Psoas muscle (tissue), 7 donors: ENCODE measurements at regions not wholly inside any gene's neighbourhood (a gene's known extent, or its start where the extent isn't known, plus 50 kb on each side); places are given as distances from the start of the nearest gene placed in this dataset.

ENCODE experiments used
- ATAC-seq, 4 donors: fragments of 200-7000 bp; cut with Tn5 transposase; one replicate each; pipeline ENCODE4 v1.9.1; 2020; ENCODE audit warnings: moderate library complexity in 3 of 4, mild to moderate bottlenecking in 2 of 4
- DNase-seq, 2 donors: peaks; one replicate each; pipeline ENCODE4 v3.0.0-alpha.2; 2020
- H3K27ac ChIP-seq: fragments of 200-600 bp; one replicate; pipeline ENCODE4 v1.8.0; 2022
- H3K27me3 ChIP-seq, 3 donors: fragments of 200-600 bp in 1 of 3; one replicate each; pipeline versions ENCODE4 v1.6.1 to v1.8.0; 2013 to 2022; ENCODE audit warnings: low read length in 2 of 3, mild to moderate bottlenecking in 2 of 3, moderate library complexity in 1 of 3; ENCODE audit not compliant: insufficient read depth in 3 of 3
- H3K36me3 ChIP-seq, 2 donors: fragments of 200-600 bp in 1 of 2; one replicate each; pipeline versions ENCODE4 v1.6.1 to v1.8.0; 2013 to 2022; ENCODE audit warnings: low read depth in 1 of 2, mild to moderate bottlenecking in 1 of 2, moderate library complexity in 1 of 2; ENCODE audit not compliant: insufficient read depth in 1 of 2
- H3K4me1 ChIP-seq: fragments of 200-600 bp; one replicate; pipeline ENCODE4 v1.8.0; 2022
- H3K4me3 ChIP-seq: fragments of 200-600 bp; one replicate; pipeline ENCODE4 v1.8.0; 2022; ENCODE audit warnings: mild to moderate bottlenecking
- H3K9me3 ChIP-seq: fragments of 200-600 bp; one replicate; pipeline ENCODE4 v1.8.0; 2022
- WGBS, 3 donors: extraction: QIAGEN DNeasy Blood & Tissue Kit; methylation state at CpG; one replicate each; pipeline versions ENCODE4 v1.1.6 to v1.1.7; 2013; 5-methylcytosine and 5-hydroxymethylcytosine counted together
- intact Hi-C, 2 donors: fragments of 100-400 bp; cut with DNase I; formaldehyde crosslinking; loops; one replicate each; pipeline versions ENCODE4 v1.11.0 to v1.14.2; 2022
- TF ChIP-seq, protein P1 (sequence below): fragments of 200-600 bp; IDR thresholded peaks from one replicate; pipeline ENCODE4 v1.8.0; 2022; ENCODE audit warnings: antibody characterized with exemption
- donor health status: healthy with polysubstance abuse.
- donor health status: DM: no; HTN: no; CAD: no; lungs with moderate emphysema.
- donor health status: Bipolar disorder and iron deficiency.
- donor health status: healthy.
- donor health status: DM: yes; HTN: yes; CAD: no.
- donor health status: DM: no; HTN: no; CAD: no.
- donor health status: DM: yes; HTN: yes; CAD: no.

DNA sequence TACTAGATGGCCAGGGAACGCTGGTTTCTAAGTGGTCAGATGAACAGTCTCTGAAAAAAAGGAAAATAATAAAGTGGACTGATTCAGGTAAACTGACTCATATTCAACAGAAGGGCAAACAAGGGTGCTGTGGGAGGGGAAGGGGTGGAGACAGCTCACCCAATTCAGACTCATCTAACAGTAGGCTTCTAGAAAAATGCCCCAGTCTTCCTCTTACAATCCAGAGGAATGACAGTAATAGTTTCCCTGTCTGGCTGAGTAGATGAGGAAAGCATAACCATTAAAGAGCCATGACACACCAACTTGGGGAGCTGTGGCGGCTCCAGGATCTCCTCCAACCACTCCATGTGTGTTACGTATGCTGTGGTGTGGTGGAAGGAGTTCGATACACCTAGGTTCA, 231.4 kb upstream of the UMPS start:
- H3K27ac ChIP-seq: no peak overlapping the region
- WGBS, 3 donors: 96 to 98% (median 96%) methylated on average over 4 of the region's 4 CpGs

DNA sequence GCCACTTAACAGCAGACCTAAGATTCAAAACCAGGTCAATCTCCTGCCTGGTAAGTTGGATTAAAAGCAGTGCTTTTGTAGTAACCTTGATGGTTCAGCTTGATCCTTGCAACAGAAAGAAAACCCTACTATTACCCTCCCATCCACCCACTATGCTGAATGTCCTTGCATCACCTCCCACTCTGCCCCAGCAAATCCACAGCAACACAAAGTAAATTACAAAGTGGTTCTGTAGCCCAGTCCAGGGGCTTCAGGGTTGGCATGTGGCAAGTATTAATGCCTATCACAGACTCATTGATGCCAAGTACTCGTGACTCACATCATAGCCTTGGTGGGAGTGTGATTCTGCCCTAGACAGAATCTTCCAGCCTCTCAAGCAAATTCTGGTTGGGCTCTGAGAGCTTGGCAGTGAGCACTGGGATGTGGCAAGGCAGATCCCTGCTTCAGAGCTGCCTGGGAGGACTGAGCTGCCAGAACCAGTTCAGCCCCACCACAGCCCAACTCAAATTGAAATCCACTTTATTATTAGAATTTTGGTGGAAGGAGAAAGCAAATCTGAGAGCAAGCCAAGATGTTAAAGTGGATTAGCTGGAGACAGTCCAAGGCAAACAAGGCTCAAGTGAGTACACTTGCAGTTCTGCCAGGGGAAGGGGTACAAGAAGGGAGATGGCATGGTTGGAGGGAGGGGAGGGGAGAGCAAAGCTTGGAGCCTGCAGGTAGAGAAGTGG, 225.8 kb upstream of the UMPS start:
- H3K27ac ChIP-seq: no peak overlapping the region
- DNase-seq: no peak
- no peak overlapping the region for H3K4me3 ChIP-seq
- H3K27me3 ChIP-seq: no peaks in the 10 kb centered on the region
- H3K4me1 ChIP-seq: no peaks in the 10 kb centered on the region
- peaks cover 0 to 5% of the 10 kb centered on the region in 2 donors for H3K36me3 ChIP-seq
- intact Hi-C loops: no loop called here
- no peak for ATAC-seq
- WGBS, 3 donors: 50 to 86% (median 52%) methylated on average over 1 of the region's 1 CpG
- TF ChIP-seq, protein P1, sequence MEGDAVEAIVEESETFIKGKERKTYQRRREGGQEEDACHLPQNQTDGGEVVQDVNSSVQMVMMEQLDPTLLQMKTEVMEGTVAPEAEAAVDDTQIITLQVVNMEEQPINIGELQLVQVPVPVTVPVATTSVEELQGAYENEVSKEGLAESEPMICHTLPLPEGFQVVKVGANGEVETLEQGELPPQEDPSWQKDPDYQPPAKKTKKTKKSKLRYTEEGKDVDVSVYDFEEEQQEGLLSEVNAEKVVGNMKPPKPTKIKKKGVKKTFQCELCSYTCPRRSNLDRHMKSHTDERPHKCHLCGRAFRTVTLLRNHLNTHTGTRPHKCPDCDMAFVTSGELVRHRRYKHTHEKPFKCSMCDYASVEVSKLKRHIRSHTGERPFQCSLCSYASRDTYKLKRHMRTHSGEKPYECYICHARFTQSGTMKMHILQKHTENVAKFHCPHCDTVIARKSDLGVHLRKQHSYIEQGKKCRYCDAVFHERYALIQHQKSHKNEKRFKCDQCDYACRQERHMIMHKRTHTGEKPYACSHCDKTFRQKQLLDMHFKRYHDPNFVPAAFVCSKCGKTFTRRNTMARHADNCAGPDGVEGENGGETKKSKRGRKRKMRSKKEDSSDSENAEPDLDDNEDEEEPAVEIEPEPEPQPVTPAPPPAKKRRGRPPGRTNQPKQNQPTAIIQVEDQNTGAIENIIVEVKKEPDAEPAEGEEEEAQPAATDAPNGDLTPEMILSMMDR: no peak
- H3K9me3 ChIP-seq: no peaks in the 10 kb centered on the region

More for the DNA sequence above, 231.4 kb upstream of the UMPS start:
- Histone ChIP-seq H3K4me1 (no peaks in the 10 kb centered on the region), H3K9me3 (no peaks in the 10 kb centered on the region), H3K27me3 (no peaks in the 10 kb centered on the region), H3K4me3 (no peak overlapping the region), H3K36me3 (peaks cover 0 to 6% of the 10 kb centered on the region in 2 donors)
- DNase-seq (no peak), ATAC-seq (no peak)
- TF ChIP-seq, protein P1: no peak
- intact Hi-C loops: no loop called here

DNA sequence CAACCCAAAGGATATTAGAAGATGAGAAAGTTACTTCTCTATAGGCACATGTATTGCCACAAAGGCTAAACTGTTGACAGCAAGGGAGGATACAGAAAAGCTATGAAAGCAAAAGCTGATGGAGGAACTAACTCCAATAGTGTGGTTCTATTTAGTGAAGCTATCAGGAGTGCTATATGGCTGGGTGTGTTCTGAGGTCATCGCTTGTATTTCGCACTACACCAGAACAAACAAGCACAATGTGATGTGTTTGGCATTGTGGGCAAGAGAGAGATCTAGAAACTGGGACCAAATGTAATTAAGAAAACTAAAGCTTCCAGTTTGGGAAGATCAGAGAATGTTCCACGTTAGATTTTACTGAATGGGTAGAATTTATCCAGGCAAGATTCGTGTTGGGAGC, 220.4 kb upstream of the UMPS start:
- H3K4me3 ChIP-seq: no peak overlapping the region
- no peak overlapping the region for H3K27ac ChIP-seq
- no peaks in the 10 kb centered on the region for H3K36me3 ChIP-seq
- ATAC-seq (no peak), DNase-seq (no peak)
- intact Hi-C loops: no loop called here
- H3K4me1 ChIP-seq: no peaks in the 10 kb centered on the region
- WGBS, 3 donors: 81 to 92% (median 90%) methylated on average over 4 of the region's 4 CpGs
- no peaks in the 10 kb centered on the region for H3K9me3 ChIP-seq
- TF ChIP-seq, protein P1: no peak
- no peaks in the 10 kb centered on the region for H3K27me3 ChIP-seq

DNA sequence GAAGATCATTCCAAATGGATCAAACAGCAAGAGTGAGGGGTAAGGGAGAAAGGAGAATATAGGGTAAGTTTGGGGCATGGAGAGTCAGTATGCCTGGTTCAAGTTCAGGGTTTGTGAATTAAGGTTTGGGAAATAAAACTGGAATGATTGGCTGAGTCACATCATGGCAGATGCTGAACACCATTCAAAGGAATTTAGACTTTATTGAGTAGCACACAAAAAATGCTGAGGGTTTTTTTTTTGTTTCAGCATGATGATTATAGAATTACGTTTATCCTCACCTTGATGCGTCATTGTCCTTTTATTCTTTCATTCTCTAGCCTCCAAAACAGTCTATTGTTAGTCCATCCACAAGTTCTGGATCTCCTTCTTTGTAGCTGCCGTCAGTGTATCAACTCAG, 220.0 kb upstream of the UMPS start:
- no peak overlapping the region for H3K4me3 ChIP-seq
- DNase-seq: no peak
- ATAC-seq: no peak
- no peaks in the 10 kb centered on the region for H3K36me3 ChIP-seq
- TF ChIP-seq, protein P1: no peak
- WGBS, 3 donors: 94 to 95% (median 95%) methylated on average over 3 of the region's 3 CpGs
- H3K27ac ChIP-seq: no peak overlapping the region
- H3K27me3 ChIP-seq: no peaks in the 10 kb centered on the region
- intact Hi-C loops: no loop called here
- H3K9me3 ChIP-seq: no peaks in the 10 kb centered on the region
- no peaks in the 10 kb centered on the region for H3K4me1 ChIP-seq
